ENCODE measurements at regions not wholly inside any gene's neighbourhood (a gene's known extent, or its start where the extent isn't known, plus 50 kb on each side); places are given as distances from the start of the nearest gene placed in this dataset.
"Not testable (repeated sequence)": the region's sequence is repeated elsewhere in the genome, so short reads cannot be mapped to it uniquely, and the experiment has no call there.

DNA sequence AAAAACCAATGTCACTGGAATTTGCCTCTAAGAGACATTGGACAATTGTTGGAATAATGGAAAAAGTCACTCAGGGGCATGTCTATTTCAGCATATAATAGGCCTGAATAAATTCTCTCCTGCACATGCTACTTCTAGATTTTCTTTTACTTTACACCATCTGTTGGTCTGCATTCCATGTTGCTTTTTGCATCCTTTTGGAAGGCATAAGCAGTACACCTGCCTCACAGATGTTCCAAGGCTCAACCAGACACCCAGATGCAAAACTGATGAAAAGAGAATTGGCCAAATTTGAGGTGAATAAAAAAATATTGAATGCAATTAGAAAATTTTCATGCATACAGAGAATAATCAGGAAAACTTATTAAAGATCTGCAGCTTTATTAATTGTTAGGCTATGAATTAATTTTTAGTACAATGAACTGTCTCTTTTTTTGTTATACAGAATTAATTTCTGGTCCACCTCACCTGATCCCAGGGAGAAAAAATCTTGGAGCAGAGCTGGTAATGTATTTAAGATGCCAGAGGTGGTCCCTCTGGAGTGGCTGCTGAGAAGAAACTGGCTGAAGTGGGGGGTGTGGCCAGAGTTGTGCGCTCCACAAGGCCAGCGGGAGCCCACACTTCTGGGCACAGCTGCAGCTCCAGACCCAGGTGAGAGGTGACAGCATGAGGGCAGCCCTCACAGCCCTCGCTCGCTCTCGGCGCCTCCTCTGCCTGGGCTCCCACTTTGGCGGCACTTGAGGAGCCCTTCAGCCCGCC, 778.6 kb downstream of the CDH11 start:
- Histone ChIP-seq H3K9me3 (no peaks in the 10 kb centered on the region), H3K4me1 (no peaks in the 10 kb centered on the region), H3K4me3 (no peak overlapping the region), H3K36me3 (no peaks in the 10 kb centered on the region), H3K27me3 (no peaks in the 10 kb centered on the region), H3K27ac (no peak overlapping the region)
- TF ChIP-seq, protein P1, sequence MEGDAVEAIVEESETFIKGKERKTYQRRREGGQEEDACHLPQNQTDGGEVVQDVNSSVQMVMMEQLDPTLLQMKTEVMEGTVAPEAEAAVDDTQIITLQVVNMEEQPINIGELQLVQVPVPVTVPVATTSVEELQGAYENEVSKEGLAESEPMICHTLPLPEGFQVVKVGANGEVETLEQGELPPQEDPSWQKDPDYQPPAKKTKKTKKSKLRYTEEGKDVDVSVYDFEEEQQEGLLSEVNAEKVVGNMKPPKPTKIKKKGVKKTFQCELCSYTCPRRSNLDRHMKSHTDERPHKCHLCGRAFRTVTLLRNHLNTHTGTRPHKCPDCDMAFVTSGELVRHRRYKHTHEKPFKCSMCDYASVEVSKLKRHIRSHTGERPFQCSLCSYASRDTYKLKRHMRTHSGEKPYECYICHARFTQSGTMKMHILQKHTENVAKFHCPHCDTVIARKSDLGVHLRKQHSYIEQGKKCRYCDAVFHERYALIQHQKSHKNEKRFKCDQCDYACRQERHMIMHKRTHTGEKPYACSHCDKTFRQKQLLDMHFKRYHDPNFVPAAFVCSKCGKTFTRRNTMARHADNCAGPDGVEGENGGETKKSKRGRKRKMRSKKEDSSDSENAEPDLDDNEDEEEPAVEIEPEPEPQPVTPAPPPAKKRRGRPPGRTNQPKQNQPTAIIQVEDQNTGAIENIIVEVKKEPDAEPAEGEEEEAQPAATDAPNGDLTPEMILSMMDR (IDR thresholded peaks at IDR 0.05) = no peak
- DNase-seq (no peak), ATAC-seq (no peak)
- intact Hi-C loops (cut with DNase I) = no loop called here

DNA sequence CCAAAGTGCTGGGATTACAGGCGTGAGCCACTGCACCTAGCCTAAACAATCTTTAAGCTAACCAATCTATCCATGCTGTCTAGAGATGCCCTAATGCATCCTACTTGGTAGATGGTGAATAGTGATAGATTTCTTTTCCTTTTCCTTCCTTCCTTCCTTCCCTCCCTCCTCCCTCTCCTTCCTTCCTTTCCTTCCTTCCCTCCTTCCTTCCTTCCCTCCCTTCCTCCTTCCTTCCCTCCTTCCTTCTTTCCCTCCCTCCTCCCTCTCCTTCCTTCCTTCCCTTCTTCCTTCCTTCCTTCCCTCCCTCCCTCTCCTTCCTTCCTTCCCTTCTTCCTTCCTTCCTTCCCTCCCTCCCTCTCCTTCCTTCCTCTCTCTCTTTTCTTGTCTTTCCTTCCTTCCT, 780.5 kb downstream of the CDH11 start:
- H3K36me3 ChIP-seq; intact Hi-C loops (cut with DNase I); DNase-seq; H3K4me3 ChIP-seq; H3K27me3 ChIP-seq; ATAC-seq; H3K9me3 ChIP-seq; H3K4me1 ChIP-seq; H3K27ac ChIP-seq: not testable (repeated sequence)

DNA sequence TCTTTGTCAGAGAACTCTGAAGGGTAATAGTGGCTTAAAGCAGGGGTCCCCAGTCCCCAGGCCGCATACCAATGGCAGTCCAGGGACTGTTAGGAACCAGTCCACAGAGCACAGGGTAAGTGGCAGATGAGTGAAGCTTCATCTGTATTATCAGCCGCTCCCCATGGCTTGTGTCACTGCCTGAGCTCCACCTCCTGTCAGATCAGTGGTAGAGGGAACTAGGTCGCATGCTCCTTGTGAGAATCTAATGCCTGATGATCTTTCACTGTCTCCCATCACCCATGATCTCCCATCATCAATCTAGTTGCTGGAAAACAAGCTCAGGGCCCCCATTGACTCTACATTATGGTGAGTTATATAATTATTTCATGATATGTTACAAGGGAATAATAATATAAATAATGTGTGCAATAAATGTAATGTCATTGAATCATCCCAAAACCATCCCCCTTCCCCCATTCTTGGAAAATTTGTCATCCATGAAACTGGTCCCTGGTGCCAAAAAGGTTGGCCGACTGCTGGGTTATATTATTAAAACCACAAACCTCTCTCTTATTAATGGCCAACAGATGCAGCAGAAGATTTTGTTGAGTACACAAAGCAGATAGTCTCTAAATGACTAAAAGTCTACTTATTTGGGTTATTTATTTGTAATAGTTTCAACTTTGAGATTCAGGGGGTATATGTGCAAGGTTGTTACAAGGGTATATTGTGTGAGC, 782.7 kb downstream of the CDH11 start:
- intact Hi-C loops (cut with DNase I) = no loop called here
- H3K4me1 ChIP-seq = no peaks in the 10 kb centered on the region
- TF ChIP-seq, protein P1 (IDR thresholded peaks at IDR 0.05) = no peak
- no peak overlapping the region for H3K4me3 ChIP-seq
- H3K36me3 ChIP-seq = no peaks in the 10 kb centered on the region
- no peak for DNase-seq
- H3K27ac ChIP-seq = no peak overlapping the region
- H3K9me3 ChIP-seq = no peaks in the 10 kb centered on the region
- no peaks in the 10 kb centered on the region for H3K27me3 ChIP-seq
- no peak for ATAC-seq

DNA sequence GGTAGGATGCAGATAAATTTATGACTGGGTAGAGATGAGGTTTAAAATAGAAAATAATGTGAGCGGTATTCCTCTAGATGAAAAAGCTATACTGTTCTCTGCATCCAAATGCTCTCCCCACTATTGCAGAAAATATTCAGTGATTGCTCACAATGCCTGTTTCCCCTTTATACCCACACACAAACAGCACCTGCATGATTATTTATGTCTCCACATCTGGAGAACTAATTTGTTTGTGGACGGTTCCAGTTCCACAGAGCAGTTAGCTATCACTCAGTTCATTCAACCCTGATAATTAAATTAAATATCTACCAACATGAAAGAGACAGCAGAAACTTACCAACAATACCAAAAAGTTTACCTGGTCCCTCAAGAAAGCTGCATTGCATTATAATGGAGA, 800.0 kb downstream of the CDH11 start:
- no peaks in the 10 kb centered on the region for H3K4me1 ChIP-seq
- H3K27me3 ChIP-seq = no peaks in the 10 kb centered on the region
- H3K36me3 ChIP-seq = no peaks in the 10 kb centered on the region
- no peak for ATAC-seq
- intact Hi-C loops (cut with DNase I) = no loop called here
- TF ChIP-seq, protein P1 (IDR thresholded peaks at IDR 0.05) = no peak
- H3K9me3 ChIP-seq = no peaks in the 10 kb centered on the region
- no peak overlapping the region for H3K4me3 ChIP-seq
- no peak for DNase-seq
- no peak overlapping the region for H3K27ac ChIP-seq

DNA sequence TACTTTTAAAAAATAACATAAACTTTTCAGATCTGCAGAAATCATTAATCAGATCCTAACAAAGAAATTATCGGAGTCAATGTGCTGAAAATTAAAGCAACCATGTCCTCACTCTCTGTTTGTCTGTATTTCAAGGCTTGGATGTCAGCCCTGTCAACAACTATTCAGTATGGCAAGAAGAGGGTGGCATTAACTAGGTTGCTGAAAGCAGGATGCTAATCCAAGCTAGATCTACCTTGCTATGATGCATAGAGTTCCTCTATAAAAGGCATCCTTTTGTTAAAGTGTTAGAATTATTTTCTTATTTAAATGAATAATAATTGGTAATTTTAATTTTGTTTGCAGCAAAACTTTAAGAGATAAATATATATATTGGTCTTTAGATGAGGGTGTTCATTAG, 800.8 kb downstream of the CDH11 start:
- TF ChIP-seq, protein P1 (IDR thresholded peaks at IDR 0.05) = no peak
- no peak for ATAC-seq
- H3K9me3 ChIP-seq = no peaks in the 10 kb centered on the region
- no peaks in the 10 kb centered on the region for H3K4me1 ChIP-seq
- H3K4me3 ChIP-seq = no peak overlapping the region
- H3K27ac ChIP-seq = no peak overlapping the region
- H3K36me3 ChIP-seq = no peaks in the 10 kb centered on the region
- H3K27me3 ChIP-seq = no peaks in the 10 kb centered on the region
- no peak for DNase-seq
- intact Hi-C loops (cut with DNase I) = no loop called here

DNA sequence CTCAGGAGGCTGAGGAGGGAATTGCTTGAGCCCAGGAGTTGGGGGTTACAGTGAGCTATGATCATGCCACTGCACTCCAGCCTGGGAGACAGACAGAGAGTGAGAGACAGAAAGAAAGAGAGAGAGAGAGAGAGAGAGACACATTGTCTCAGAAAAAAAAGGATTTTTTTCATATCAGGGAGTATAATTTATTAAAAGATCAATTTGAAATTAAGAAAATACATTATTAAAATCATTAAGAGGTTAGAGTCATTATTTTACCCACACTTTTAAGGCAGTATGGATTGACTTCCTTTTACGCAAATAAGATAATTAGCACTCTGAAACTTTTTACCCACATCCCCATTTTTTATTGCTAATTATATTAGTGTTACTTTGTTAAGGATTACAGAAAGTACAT, 804.3 kb downstream of the CDH11 start:
- Histone ChIP-seq H3K27ac (no peak overlapping the region), H3K36me3 (no peaks in the 10 kb centered on the region)
- intact Hi-C loops (cut with DNase I) = no loop called here

More for the DNA sequence above, 804.3 kb downstream of the CDH11 start:
- Histone ChIP-seq H3K4me1 (no peaks in the 10 kb centered on the region), H3K9me3 (no peaks in the 10 kb centered on the region), H3K4me3 (no peak overlapping the region), H3K27me3 (no peaks in the 10 kb centered on the region)
- ATAC-seq = no peak
- no peak for DNase-seq
- TF ChIP-seq, protein P1 (IDR thresholded peaks at IDR 0.05) = no peak

Measured in upper lobe of right lung (tissue), 1 donor.